Endothelial cell of umbilical vein (primary cell): ENCODE measurements at regions not wholly inside any gene's neighbourhood (a gene's known extent, or its start where the extent isn't known, plus 50 kb on each side); places are given as distances from the start of the nearest gene placed in this dataset.

Experiments
- CTCF ChIP-seq, 2 donors: IDR thresholded peaks; 1 replicate in 1 of 2; 2 replicates in 1 of 2; pipeline ENCODE4 v1.5.1; 2011; ENCODE audit warnings: low read length in 2 of 2, mild to moderate bottlenecking in 2 of 2, moderate library complexity in 2 of 2, control low read depth in 1 of 2, inconsistent platforms in 1 of 2, low read depth in 1 of 2; ENCODE audit not compliant: insufficient read depth in 1 of 2; ENCODE audit errors: extremely low read depth in 1 of 2
- EZH2 ChIP-seq: IDR thresholded peaks from 2 replicates; pipeline ENCODE4 v1.6.1; 2012; ENCODE audit warnings: borderline replicate concordance, low read depth, mild to moderate bottlenecking, moderate library complexity, low read length, inconsistent platforms; ENCODE audit not compliant: severe bottlenecking
- FOS ChIP-seq: IDR thresholded peaks from 2 replicates; pipeline ENCODE4 v1.6.1; 2011; ENCODE audit warnings: mild to moderate bottlenecking, low read length, moderate library complexity, borderline replicate concordance; ENCODE audit not compliant: insufficient read depth
- GATA2 ChIP-seq: IDR thresholded peaks from 2 replicates; pipeline ENCODE4 v1.7.0; 2011; ENCODE audit warnings: low read depth, mild to moderate bottlenecking, moderate library complexity, mixed read lengths, low read length; ENCODE audit not compliant: insufficient read length, insufficient read depth
- JUN ChIP-seq: IDR thresholded peaks from 2 replicates; pipeline ENCODE4 v1.6.1; 2011; ENCODE audit warnings: borderline replicate concordance, low read depth; ENCODE audit not compliant: insufficient read length, insufficient read depth
- MAX ChIP-seq: IDR thresholded peaks from 2 replicates; pipeline ENCODE4 v1.6.1; 2011; ENCODE audit not compliant: insufficient read depth, insufficient read length
- MYC ChIP-seq: IDR thresholded peaks from one replicate; pipeline ENCODE4 v1.6.1; 2011; ENCODE audit warnings: mild to moderate bottlenecking, low read depth, low read length
- POLR2A ChIP-seq: IDR thresholded peaks from 2 replicates; pipeline ENCODE4 v1.6.1; 2012; ENCODE audit warnings: low read depth, mild to moderate bottlenecking, control low read depth, low read length
- POLR2AphosphoS5 ChIP-seq: IDR thresholded peaks from 2 replicates; pipeline ENCODE4 v1.6.1; 2012; ENCODE audit warnings: low read depth, mild to moderate bottlenecking, control low read depth, low read length, moderate library complexity; ENCODE audit not compliant: insufficient read depth

- TF ChIP-seq EZH2 (no peak), CTCF (IDR thresholded peaks at IDR 0.05; ENCODE audit: extremely low read depth in 1 of 2, insufficient read depth in 1 of 2, low read depth in 1 of 2, low read length in 2 of 2) (no peak), MYC (no peak), JUN (no peak), POLR2A (no peak), POLR2AphosphoS5 (no peak), MAX (no peak), FOS (no peak), GATA2 (no peak)
These were observed 92.1 kb downstream of the TRIM42 start for GRCh38 chr3:140769951-140770350.
